Astrocyte (in vitro differentiated cells and primary cell): ENCODE measurements at regions not wholly inside any gene's neighbourhood (a gene's known extent, or its start where the extent isn't known, plus 50 kb on each side); places are given as distances from the start of the nearest gene placed in this dataset.

Experiments
- EZH2 ChIP-seq: IDR thresholded peaks from 2 replicates; pipeline ENCODE4 v1.6.1; 2012; ENCODE audit warnings: mild to moderate bottlenecking, low read length, inconsistent platforms; ENCODE audit not compliant: insufficient read depth
- TF ChIP-seq, protein P1 (sequence below): IDR thresholded peaks from 2 replicates; pipeline ENCODE4 v1.5.1; 2011; ENCODE audit warnings: low read depth, mild to moderate bottlenecking, inconsistent platforms, low read length, moderate library complexity; ENCODE audit not compliant: insufficient read depth

GRCh38 chr22:49431551-49431950, 396.1 kb downstream of the BRD1 start:
- TF ChIP-seq, protein P1, sequence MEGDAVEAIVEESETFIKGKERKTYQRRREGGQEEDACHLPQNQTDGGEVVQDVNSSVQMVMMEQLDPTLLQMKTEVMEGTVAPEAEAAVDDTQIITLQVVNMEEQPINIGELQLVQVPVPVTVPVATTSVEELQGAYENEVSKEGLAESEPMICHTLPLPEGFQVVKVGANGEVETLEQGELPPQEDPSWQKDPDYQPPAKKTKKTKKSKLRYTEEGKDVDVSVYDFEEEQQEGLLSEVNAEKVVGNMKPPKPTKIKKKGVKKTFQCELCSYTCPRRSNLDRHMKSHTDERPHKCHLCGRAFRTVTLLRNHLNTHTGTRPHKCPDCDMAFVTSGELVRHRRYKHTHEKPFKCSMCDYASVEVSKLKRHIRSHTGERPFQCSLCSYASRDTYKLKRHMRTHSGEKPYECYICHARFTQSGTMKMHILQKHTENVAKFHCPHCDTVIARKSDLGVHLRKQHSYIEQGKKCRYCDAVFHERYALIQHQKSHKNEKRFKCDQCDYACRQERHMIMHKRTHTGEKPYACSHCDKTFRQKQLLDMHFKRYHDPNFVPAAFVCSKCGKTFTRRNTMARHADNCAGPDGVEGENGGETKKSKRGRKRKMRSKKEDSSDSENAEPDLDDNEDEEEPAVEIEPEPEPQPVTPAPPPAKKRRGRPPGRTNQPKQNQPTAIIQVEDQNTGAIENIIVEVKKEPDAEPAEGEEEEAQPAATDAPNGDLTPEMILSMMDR, result no peak
- TF ChIP-seq EZH2, result no peak
